ENCODE measurements at regions not wholly inside any gene's neighbourhood (a gene's known extent, or its start where the extent isn't known, plus 50 kb on each side); places are given as distances from the start of the nearest gene placed in this dataset.
A peak's percentile ranks its signal among the peaks of the same experiment; 100 is the strongest.
"Not testable (repeated sequence)": the region's sequence is repeated elsewhere in the genome, so short reads cannot be mapped to it uniquely, and the experiment has no call there.

GRCh38 chr5:123294544-123294943 is 128.7 kb downstream of the CEP120 start:
- no peak for DNase-seq

GRCh38 chr5:123289210-123289609 is 134.0 kb downstream of the CEP120 start:
- DNase-seq: no peak

GRCh38 chr5:123287881-123288280 is 135.3 kb downstream of the CEP120 start:
- DNase-seq: no peak

- DNase-seq: no peak
These were observed 136.3 kb downstream of the CEP120 start for GRCh38 chr5:123286891-123287290.

GRCh38 chr5:123285122-123286023 is 137.8 kb downstream of the CEP120 start:
- peak; percentile 0 to 44 for DNase-seq

DNA sequence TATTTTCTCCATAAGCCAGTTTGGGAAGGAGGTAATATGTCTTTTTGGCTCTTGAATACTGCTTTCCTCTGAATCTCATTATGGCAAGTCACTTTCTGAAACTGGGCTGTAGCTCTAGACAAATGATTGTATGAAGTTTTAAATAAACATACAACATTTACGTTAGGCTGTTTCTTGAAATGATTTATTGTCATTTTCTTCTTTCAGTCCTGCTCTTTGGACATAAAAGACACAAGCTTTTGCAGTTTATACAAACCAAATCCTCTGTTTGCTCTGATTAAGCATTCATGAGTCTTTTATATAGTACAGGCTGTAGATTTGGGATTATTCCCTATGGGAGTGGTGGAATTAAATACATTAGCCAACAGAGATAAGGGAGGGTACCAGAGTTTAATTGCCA is 139.7 kb downstream of the CEP120 start:
- DNase-seq: no peak

GRCh38 chr5:123283031-123283430 is 140.2 kb downstream of the CEP120 start:
- no peak for DNase-seq

GRCh38 chr5:123282444-123282843 is 140.8 kb downstream of the CEP120 start:
- DNase-seq: no peak

DNA sequence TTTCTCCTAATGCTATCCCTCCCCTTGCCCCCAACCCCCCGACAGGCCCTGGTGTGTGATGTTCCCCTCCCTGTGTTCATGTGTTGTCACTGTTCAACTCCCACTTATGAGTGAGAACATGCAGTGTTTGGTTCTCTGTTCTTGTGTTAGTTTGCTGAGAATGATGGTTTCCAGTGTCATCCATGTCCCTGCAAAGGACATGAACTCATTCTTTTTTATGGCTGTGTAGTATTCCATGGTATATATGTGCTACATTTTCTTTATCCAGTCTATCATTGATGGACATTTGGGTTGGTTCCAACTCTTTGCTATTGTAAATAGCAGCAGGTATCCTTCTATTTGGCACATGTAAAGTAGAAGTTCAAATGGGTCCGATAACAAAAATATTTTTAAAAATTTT is 142.3 kb downstream of the CEP120 start:
- DNase-seq: not testable (repeated sequence)

DNA sequence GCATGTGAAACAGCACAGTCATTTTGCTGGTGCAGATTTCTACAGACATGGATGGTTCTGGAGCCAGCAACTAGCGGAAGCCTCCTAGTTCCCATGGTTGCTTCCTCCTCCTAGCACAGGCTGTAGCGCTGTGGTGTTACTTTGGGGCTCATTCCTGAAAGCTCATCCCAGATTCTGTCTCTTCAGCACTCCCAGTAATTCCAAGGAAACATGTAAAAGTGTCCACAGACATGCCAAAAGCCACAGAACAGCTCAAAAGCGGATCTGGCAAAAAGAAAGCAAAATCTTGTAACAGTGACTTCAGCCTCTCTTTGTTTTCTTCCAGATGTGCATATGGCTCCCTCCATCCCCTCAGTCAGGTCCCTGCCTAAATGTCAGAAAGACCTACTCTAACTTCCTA is 144.1 kb downstream of the CEP120 start:
- DNase-seq: no peak

- DNase-seq: no peak
These were observed 144.9 kb downstream of the CEP120 start for GRCh38 chr5:123278284-123278683.

DNA sequence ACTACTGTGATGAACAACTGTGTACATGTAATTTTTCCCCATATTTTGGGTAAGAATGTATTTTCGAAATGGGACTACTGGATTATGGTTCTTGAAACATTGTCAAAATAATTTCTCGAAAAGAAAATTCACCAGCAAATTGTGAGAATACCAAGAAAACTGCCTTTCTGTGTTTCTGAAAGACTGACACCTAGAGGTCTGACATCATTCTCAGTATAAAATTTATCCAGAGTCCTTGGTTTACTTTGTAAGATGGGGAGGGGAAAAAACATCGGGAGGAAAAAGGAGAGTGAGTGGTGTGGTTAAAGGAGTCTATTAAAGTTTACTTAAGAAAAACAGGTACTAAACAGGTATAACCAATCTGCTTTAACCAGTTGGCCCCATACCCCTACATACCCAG is 149.2 kb downstream of the CEP120 start:
- peak; percentile 1 to 20 for DNase-seq

- DNase-seq: no peak
These were observed 150.1 kb downstream of the CEP120 start for GRCh38 chr5:123273095-123273494.

GRCh38 chr5:123269851-123270250 is 153.4 kb downstream of the CEP120 start:
- DNase-seq: no peak

DNA sequence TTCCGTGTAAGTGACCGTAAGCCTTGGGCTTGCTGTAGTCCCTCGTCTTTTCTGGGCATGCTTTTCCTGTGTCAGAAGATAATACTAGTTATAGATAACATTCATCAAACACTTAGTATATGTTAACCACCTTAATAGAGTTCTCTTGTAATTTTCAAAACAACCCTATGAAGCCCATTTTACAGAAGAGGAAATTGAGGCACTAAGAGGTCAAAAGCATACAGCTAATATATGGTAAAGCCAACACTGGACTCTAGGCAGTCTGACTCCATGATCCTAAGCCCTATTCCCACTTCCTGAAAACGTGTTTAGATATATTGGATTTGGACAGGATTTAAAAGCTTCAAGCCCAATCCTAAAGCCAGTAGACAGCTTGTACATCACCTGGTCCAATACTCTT is 153.8 kb downstream of the CEP120 start:
- DNase-seq: no peak

GRCh38 chr5:123266365-123266764 is 156.8 kb downstream of the CEP120 start:
- no peak for DNase-seq

DNA sequence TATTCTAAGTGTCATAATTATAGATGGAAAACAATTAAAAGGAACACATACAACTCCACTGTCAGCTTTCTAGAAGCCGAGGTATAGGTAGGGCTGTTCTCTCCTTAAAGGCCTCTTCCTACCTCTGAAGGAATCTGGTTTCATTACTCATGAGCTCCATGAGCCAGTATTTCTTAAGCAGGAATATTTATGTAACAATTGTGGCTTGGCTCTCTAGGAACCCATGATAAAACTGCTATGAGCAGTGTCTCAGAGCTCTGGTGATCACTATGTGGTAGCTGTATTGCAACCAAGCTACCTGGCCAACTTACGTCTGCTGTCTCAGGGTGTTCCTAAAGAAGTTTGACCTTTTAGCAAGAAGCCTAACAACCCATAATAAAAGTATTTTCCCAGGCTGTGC is 157.7 kb downstream of the CEP120 start:
- no peak for DNase-seq

DNA sequence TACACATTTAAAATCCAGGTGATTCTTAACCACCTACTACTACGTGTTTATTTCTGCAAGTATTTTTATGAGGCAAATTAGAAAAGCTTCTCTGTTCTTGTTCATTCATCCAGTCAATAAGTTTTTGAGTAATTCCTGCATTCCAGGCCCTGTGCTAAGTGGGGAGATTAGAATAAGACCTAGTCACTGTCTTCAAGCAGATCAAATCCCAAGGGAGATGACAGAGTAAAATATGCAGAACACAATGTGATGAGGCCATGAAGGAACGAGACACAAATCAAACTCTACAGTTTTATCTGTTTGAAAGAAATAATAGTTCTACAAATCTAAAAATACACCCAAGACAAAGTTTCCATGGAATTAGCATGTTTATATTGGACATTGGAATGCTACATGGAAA is 158.8 kb downstream of the CEP120 start:
- no peak for DNase-seq

- DNase-seq: no peak
These were observed 159.3 kb downstream of the CEP120 start for GRCh38 chr5:123263859-123264258.

DNA sequence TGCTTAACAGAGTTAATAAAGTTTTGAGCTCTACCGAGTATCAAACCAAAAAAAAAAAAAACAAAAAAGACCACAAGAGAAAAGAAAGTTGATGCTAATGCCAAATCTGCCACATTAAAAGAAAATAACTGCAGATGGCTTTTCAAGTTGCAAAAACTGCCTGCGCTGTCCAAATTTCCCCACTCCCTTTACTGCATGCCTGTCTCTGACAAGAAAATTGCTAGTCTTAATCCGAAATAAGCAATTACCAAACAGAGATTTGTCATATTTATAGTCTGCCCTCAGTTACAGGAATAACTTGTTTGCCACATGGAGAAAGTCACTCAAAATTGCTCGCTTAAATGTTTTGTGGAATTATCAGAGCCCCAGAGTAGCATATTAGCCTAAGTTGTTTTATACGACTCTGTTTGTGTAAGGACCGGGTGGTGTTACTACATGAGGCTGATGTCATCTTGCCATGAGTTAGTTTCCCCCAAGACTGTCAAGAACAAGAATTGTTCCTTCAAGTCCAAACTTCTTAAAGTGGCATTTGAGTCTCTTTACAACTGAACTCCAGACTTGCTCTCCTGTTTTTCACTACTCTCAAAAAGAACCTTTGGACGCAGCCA is 160.9 kb downstream of the CEP120 start:
- no peak for DNase-seq

DNA sequence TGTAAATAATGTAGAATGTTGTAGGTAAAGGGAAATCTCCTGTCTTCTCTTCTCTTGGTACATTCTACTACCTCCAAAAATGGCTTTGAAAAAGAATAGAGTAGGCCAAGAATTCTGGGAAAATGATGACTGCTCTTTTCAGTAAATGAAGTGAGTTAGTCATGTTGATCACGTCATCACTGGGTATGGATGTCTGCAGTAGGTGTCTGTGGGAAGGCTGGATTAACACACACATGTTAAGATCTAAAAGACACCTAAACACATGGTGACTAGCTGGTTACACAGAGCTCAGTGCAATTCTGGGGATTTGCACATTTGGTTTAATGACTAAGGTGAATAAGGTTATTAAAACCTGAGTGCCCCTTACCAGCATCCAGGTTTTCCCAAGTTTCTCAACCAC is 161.5 kb downstream of the CEP120 start:
- DNase-seq: no peak

DNA sequence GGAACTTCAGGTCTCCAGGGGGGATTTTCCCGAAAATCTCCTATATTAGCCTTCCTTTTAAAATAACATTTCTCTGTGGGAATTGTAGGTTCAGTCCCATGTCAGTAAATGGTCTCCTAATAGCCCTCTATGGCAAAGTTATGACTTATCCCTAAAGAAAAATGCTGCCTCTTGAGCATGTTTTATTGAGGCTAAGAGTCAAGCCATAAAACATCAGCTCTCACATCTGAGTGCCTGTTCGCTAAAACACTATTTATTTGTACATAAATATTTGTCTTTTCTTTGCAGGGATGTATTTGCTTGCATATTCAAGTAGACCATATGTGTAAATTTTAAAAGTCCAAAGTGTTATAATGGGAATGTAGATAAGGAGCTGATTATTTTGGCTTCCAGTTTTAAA is 160.4 kb downstream of the PRDM6 start:
- no peak for DNase-seq

DNA sequence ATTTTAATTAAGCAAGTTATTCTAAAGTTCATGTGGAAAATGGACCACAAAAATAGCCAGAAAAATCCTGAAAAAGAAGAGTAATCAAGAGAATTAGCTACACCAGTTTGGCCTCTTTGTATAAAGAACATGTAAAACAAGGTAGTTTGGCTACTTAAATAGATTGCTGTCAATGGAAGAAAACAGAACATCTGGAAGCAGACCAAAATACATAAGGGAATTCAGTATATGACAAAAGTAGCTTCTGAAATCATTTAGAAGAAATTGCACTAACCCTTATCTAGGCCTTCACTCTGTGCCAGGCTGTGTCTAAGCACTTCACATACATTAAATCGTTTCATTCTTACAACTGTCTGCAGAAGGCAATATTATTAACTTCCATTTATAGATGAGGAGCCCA is 156.6 kb downstream of the PRDM6 start:
- DNase-seq: no peak

DNA sequence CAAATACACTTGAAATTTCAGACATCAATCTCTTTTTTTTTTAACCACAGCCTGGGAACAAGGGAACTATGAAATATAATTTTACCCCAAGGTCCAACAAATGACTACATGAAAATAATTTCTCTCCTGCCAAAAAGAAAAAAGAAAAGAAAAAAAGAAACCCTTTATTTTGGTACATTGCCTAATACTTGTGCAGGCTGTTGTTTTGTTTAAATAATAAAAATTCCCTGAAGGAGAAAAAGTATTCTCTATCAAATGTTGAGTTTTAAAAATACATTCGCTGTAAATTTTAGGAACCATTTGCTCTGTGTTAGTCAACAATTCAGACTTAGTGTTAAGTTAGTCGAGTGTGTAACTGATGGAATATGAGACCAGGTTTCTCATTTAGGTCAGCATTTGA is 155.4 kb downstream of the PRDM6 start:
- no peak for DNase-seq
